ENCODE measurements at regions not wholly inside any gene's neighbourhood (a gene's known extent, or its start where the extent isn't known, plus 50 kb on each side); places are given as distances from the start of the nearest gene placed in this dataset.
"Not testable (repeated sequence)": the region's sequence is repeated elsewhere in the genome, so short reads cannot be mapped to it uniquely, and the experiment has no call there.

DNA sequence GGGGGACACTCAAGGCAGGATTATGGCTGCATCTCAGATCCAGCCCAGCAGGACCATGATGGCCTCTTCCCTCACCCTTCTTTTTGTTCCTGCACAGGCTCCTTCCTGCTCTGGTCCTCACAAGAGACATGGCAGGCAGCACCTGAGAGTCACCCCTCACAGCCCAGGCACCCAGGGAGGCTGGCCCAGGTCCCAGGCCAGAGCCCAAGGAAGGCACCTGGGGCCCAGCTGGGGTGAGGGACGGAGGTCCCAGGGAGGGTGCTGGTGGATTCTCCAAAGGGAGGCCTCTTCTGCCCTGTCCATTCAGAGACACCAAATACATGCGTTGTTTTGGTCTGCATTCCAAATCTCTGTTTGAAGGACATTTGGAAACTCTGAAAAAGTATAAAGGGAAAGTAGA, 285.4 kb upstream of the HS6ST1 start:
- DNase-seq = no peak

DNA sequence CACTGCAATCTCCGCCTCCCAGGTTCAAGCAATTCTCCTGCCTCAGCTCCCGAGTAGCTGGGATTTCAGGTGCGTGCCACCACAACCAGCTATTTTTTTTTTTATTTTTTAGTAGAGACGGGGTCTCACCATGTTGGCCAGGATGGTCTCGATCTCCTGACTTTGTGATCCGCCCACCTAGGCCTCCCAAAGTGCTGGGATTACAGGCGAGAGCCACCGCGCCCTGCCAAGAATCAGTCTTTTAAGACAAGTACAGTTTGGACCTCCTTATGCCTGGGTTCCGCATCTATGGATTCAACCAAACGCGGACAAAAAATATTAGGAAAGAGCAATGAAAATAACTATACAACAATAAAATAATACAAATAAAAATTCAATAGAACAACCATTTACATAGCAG, 285.9 kb upstream of the HS6ST1 start:
- not testable (repeated sequence) for DNase-seq

DNA sequence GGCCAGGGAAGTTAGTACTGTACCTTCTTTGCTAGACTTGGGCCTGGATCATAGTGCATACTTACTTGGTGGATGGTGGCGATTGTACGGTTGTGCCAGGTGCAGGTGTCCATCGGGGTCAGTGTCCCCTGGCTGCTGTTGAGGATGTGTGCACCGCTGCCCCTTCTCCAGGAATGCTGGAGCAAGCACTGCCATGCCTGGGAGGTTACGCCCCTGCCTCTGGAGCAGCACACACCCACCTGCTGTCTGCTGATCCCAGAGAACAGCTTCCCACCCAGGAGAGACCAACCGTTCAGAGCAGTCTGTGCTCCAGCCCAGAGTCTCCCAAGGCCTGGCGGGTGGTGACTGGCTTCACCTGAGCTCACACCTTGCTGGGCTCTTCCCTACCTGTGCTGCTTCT, 286.8 kb upstream of the HS6ST1 start:
- no peak for DNase-seq

DNA sequence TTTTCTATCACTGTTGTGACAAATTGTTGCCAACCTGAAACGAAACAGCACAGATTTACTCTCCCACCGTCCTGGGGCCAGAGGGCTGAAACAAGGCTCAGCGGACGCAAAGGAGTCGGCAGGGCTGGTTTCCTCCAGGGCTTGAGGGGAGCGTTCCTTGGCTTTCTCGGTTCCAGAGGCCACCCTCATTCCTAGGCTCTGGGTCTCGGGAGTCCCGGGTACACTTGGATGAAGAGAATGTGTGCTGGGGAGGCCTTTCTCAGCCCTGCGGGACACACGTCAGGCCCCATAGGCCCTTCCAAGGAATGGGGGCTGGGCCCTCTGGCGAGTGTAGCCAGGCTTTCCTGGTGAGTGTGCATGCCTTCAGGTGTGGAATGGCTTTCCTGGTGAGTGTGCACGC, 287.3 kb upstream of the HS6ST1 start:
- DNase-seq = no peak

DNA sequence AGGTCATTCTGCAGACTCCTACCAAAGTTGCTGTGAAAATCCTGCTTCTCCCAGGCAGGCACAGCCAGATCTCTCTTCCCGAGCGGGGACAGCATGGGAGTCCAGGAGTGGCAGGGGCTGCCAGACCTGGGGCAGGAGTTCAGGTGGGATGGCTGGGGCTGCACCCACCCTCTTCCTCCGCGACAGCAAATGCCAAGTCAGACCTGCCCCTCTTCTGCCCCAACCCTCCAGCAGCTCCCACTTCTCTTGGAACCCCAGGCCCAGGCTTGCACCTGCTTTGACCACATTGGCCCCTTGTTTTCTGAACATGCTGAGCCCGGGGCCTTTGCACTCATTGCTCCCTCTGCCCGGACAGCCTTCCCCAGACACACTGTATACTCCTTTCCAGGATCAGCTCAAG, 288.2 kb upstream of the HS6ST1 start:
- no peak for DNase-seq

DNA sequence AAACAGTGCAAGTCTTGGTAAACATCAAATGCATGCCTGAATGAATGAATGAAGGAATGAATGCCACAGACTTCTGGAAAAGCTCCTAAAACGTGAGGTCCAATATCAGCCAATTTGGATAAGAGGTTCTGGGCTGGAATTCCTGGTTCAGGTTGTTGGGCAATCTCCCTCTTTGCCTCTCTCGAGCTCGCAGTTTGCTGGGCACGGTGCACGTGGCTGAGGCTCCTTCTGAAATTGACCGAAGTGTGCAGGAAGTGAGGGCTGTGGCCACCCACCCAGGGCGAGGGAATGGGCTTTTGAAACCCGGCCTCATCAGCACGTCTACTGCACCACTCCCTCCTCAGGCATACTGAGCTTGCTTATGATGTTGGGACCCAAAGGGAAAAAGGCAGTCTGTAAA, 288.8 kb upstream of the HS6ST1 start:
- no peak for DNase-seq

DNA sequence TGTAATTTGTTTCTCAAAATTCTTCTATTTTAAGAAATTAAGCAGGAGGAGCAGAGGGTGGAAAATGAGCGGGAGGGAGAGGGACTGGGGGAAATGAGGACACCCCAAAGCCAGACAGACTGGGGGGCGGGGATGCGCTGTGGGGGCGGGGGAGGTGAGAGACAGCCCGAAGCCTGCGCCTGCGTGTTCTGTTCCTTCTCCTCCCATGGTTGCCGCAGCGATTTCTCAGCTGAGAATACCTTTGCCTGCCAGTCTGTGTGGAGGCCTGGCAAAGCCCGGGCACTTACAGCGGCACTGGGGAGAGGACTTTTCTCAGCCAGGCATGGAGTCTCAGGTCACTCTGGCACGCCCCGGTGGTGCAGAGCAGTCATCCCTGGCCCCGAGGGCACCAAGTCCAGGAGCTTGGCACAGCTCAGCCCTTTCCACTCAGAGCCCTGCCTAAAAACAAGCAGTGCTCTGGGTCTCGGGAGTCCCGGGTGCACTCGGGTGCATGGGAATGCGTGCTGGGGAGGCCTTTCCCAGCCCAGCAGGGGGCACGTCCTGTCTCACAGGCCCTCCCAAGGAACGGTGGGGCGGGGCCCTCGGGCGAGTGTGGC, 289.3 kb upstream of the HS6ST1 start:
- DNase-seq = no peak

DNA sequence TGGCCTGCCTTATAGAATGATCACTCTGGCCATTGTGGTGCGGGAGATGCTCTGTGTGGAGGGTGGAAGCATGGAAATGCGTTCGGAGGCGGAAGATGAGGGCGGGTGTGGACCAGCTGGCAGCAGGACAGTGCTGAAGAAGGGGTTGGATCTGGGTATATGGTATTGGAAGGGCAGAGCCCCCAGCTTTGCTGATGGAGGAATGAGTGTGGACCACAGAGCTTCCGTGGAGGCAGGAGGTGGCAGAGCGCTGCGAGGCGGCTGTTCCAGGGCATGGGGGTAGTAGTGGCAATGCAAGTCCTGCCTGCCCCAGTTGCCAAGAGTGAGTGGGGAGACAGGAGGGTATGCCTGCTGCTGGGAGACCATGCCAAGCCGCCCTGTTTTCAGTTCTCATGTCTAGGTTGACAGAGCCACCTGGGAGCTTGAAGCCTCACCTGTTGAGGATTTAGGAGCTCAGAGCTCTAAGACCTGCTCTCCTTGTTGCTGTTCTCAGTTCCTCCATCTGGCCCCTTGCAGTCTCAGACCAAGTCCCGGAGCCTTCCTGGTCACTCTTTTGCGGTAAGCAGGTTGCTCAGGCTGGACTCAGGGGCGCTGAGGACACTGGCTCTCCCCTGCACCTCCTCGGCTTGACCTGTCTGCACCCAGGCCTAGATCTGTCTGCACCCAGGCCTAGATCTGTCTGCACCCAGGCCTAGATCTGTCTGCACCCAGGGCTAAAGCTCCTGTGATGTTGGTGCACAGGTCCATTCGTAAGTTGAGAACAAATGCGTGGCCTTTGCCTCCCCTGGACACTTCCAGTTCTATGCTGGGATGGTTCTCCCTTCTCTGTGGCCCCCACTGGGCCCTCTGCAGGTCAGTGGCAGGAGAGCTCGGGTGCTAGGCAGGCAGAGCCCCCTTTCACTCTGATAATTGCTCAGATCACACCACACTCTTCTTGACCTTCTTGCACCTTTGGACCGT, 290.5 kb upstream of the HS6ST1 start:
- DNase-seq = no peak

DNA sequence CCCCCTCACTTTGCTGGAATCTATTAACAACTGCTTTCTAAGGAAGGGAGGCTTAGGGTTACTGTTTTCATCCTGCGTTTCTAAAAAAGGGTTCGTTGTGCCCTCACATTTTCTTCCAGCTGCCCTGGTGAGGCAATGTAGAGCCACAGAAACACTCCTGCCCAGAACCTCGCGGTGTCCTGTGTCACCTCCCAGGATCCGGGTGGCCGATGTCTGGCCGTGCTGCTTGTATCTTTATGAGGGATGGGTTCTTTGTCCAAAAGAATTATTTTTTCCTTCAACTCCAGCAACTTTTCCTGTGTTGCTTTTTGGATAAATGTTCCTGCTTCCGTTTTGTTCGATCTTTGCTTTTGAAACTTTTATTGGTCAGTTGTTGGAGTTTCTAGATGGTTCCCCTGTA, 291.8 kb upstream of the HS6ST1 start:
- no peak for DNase-seq

DNA sequence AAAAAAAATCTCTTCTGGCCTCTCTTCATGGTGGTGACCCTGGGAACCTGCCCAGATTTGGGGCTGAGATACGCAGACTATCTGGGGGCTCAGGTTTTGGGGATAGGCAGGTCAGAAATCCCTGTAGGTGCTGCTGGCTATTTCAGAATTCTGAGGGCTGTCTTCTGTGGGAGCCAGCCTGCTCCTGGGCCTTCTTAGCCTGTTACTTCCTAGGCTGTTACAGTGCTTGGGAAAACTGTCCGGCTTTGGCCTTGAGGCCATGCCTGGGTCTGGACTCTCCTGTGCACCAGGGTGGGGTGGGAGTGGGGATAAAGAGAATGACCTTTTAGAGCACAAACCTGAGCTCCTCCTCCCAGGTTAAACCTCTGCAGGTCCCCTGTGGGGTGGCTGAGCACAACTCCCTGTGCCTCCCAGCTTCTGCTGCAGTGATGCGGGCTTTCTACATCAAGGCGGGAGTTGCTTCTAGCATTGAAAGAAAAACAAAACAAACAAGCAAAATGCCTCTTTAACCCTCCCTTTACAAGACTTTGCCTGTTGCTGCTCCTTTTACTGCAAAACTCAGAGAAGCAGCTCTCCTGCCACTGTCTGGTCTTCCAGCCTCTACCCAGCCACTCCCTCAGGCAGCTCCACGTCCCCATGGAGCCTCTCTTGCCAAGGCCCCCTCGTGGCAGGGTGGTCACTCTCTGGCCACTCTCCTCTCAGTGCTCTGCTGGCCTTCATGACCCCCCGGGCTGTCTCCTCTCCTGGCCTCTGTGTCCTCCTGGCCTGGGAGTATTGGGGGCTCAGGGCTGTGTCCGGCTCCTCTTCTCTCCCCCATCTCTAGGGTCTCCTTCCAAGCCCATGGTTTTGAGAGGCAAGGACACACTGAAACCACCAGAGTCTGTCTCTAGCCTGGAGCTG, 293.0 kb upstream of the HS6ST1 start:
- DNase-seq = no peak

DNA sequence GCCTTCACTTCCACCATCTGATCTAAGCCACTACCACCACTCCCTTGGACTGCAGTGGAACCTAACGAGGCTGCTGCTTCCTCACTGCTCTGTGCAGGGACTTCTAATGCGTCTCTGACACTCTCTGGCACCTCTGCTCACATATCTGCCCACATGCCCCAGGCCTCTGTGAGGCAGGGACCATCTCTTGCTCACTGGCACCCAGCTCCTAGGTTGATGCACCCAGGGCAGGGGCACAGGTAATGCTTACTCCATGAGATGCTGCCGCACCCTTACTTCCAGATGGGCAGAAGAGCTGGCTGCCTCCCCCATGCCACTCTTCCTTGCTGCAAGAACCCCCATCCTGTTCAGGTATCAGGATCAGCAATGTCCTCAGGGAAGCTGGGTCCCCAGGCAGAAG, 294.0 kb upstream of the HS6ST1 start:
- no peak for DNase-seq

DNA sequence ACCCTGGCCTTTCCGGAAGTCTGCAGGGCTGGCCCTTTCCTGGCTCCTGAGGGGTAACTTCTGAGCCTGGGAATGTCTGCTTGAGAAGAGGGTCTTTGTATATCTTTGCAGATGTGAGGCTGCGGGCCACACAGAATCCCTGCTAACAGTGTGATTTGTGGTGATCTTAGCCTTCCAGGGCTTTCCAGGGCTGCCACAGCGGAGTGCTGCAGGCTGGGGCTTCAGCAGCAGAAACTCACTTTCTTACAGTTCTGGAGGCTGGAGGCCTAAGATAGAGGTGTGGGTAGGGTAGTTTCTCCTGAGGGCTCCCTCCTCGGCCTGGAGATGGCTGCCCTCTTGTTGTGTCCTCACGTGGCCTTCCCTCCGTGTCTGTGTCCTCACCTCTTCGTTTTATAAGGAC, 294.7 kb upstream of the HS6ST1 start:
- no peak for DNase-seq

DNA sequence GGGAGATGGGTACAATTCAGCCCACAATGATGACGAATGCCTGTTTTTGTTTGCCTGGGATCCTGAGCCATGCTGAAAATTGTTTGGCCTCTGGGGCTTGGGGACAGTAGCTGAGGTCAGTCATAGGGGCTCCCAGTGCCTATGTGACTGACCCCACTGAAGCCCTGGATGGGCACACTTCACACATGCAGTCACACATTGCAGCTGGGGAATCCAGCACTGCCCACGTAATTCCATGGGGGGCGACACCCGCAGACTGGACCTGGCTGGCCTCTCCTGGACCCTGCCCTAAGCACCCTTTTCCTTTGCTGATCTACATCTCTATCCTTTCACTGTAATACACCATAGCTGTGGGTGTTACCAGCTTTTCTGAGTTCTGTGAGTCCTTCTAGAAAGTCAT, 295.2 kb upstream of the HS6ST1 start:
- DNase-seq = no peak

DNA sequence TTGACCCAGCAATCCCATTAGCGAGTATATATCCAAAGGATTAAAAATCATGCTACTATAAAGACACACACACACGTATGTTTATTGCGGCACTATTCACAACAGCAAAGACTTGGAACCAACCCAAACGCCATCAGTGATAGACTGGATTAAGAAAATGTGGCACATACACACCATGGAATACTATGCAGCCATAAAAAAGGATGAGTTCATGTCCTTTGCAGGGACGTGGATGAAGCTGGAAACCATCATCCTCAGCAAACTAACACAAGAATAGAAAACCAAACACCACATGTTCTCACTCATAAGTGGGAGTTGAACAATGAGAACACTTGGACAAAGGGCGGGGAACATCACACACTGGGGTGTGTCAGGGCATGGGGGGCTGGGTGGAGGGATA, 296.2 kb upstream of the HS6ST1 start:
- DNase-seq = not testable (repeated sequence)

DNA sequence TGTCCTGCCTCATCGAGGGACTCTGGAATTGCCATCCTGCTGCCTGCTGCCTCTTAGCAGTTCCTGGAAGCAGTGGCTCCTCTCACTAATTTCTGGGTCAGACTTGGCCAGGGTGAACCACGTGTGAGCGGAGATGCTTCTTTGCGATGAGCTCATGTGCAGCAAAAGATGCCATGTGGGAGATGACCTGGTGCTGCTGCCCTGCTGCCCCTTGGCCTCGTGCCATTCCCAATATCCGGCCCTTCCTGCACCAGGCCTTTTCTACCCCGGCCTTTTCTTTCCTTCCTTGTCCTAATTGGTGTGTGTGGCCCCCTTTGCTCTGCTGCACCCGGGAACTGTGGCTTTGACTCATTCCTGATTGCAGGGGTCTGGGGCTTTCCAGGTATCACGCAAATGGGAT, 296.9 kb upstream of the HS6ST1 start:
- no peak for DNase-seq

DNA sequence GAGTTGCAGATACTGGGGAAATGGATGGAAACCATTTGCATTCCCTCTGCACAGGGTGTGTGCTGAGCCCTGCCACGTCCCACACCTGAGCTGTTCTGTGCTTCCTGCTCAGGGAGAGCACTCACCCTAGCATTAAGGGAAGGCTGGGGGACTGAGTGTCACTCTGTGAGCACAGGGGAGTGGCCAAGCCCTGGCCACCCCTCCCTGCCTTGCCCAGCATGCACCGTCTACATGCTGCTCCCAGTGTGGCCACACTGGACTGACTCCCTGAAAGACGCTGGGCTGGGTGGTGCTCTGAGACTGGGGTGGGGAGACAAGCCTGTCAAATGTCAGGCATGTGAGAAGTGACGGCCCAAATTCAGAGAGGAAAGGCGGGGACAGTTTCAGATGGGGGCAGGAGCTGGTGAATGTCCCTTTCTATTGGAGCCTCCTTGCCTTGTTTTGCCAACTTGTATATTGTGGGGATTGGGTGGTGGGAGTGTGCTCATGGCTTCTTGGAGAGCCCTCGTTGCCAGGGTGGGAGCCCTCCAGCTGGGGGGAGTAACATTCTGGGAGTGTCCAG, 298.4 kb upstream of the HS6ST1 start:
- no peak for DNase-seq

DNA sequence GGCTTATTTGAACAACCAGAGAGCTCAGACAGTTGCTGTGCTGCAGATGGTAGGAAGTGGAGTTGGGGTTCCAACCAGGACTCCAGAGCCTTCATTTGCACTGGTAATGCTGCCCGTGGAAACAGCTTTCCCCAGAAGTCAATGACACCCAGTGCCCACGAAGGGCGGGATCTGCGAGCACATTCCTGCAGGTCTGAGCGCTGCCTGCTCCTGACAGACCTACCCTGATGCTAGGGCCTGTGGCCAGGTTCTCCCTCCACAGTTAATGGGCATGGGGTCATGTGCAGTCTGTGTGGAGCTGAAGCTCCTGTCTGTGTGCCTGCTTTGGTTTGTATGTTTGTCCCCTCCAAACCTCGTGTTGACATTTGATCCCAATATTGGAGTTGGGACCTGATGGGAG, 299.0 kb upstream of the HS6ST1 start:
- no peak for DNase-seq

DNA sequence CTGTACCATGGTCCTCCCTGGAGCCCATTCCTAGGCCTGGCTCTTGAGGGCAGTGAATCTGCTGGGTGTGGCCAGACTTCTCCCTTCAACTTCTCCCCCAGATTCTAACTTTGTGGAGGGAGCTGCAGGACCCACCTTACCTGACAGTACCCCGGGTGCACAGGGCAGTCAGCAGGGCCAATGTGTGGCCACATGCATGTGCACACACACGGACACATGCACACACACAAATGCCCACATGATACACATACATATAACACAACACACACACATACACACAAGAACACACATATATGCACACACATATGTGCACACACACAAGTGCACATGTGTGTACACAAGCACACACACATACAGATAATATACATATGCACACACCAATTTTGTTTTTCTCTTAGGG, 300.0 kb upstream of the HS6ST1 start:
- no peak for DNase-seq

DNA sequence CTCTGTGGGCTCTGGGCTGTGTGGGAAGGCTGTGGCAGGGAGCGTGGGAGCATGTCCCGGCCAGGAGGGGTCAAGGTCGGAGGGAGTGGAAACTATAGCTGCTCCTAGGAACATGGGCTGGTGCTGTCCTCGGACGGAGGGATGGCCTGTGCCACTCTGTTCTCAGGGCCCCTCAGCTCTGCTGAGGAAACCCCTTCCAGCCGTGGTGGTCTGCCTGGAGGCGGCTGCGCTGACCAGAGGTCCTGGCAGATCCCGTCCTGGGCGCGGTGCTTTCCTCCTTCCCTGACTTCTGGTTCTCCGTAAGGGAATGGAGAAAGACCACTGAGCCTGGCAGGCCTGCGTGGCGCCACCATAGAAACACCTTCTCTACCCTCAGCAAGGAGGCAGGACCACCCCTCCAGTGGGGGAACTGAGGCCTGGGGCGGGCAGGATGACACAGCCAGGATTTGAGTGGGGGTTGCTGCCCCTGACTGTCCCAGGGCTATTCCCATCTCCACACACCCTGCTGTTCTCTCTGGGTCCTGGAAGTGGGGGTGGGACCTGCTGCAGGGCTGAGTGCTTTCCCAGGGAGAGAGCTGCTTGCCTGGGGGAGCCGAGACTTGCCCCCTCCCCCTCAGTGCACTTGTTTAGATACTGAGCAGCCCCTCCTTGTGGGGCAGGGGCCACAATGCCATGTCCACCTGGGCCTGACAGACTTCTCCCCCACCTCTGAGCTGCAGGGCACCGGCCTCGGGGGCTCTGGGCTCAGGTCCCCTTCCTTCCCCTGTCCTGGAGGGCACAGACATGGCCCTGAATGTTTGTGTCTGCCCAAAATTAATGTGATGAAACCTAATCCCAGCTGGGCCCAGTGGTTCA, 301.0 kb upstream of the HS6ST1 start:
- DNase-seq = no peak

DNA sequence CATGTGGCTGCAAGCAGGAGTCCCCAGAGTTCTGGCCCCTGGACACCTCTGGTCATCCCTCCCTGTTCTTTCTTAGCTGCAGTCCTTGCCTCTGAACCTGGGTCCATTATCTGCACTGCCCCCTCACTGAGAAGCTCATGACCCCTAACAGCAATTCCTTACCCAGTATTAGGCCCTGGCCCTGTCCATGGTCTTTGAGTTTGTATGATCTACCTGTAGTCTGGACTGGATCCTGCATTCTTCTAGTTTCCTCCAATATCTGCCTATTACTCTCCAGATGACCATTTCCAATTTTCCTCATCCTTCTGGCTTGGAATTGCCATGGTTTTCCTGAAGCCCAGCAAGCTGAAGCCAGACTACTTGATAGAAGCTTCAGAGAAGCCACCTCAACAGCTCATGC, 302.4 kb upstream of the HS6ST1 start:
- DNase-seq = no peak

DNA sequence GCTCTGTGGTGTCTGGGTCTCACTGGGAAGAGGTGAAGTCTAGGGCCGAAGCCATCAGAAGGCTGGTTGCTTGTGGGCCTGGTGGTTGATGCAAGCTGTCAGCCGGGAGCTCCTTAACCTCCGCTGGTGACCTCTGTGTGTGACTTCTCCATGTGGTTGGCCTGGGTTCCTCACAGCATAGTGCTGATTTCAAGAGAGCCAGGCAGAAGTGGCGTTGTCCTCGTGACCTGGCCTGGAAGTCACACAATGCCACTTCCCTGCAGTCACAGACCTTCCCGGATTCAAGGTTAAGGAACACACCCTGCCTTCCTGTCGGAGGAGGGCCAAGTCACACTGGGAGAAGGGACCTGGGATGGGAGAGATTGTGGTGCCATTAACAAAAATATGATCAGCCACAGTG, 303.7 kb upstream of the HS6ST1 start:
- DNase-seq = no peak

DNA sequence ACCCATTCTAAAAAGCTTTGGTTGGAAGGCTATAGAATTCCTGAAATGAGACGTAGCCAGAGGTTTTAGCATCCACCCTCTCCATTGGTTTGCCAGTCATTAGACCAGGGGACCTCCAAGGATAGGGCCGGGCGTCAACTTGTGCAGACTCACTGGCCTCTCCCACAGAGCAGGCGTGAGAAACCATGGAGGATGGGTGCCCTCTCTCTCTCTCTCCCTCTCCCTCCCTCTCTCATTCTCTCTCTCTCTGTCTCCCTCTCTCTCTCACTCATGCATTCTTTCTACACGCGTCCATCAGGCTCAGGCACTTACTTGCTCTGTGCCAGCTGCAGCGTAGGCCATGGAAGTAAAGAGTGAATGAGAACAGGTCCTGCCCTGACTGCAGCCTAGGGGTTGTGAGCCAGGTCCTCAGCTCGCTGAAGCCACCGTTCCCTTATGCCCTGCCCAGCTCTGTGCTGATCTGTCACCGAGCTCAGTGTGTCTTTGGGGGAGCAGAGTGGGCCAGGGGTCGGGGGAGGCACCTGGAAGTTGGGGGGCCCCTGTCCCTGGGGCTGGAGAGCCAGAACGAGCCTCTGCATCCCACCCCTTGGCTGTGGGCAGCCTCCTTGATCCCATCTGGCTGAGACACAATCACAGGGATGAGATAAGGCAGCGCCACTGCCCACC, 304.4 kb upstream of the HS6ST1 start:
- no peak for DNase-seq
